ENCODE measurements at regions not wholly inside any gene's neighbourhood (a gene's known extent, or its start where the extent isn't known, plus 50 kb on each side); places are given as distances from the start of the nearest gene placed in this dataset.

- Histone ChIP-seq H3K9ac (ENCODE audit: low read length) (no peak overlapping the region), H3K79me2 (ENCODE audit: insufficient read depth, low read length) (no peaks in the 10 kb centered on the region), H3K4me1 (ENCODE audit: control insufficient read depth in 1 of 2, insufficient read depth in 2 of 2, low read length in 2 of 2) (no peaks in the 10 kb centered on the region), H3K36me3 (ENCODE audit: control insufficient read depth in 1 of 2, insufficient read depth in 2 of 2, low read length in 2 of 2) (no peaks in the 10 kb centered on the region), H4K20me1 (ENCODE audit: insufficient read depth) (no peaks in the 10 kb centered on the region), H3K4me2 (ENCODE audit: low read length) (no peak overlapping the region), H3K9me2 (ENCODE audit: insufficient read depth) (no peaks in the 10 kb centered on the region), H2AFZ (ENCODE audit: low read depth, low read length, poor library complexity, severe bottlenecking) (peak overlapping the region; percentile 39), H3K9me3 (ENCODE audit: control insufficient read depth in 1 of 2, insufficient read depth in 1 of 2, low read depth in 1 of 2, low read length in 2 of 2) (peaks cover 4 to 8% of the 10 kb centered on the region in 2 experiments; a peak in 1 of 4 replicates), H3K27ac (ENCODE audit: low read depth, low read length) (no peak overlapping the region), H3K27me3 (ENCODE audit: insufficient read depth, low read length) (no peaks in the 10 kb centered on the region), H3K4me3 (replicated peaks in 1 of 2; ENCODE audit: low read depth in 1 of 2, low read length in 2 of 2) (no peak overlapping the region)
- ChIA-PET CTCF (no interaction called here), POLR2A (no interaction called here), RAD21 (ENCODE audit: low non-redundant PET in 1 of 2, low total read pairs in 2 of 2, uncharacterized antibody in 2 of 2, unreplicated experiment in 2 of 2) (no interaction called here)
- no peak for ATAC-seq
- intact Hi-C loops (cut with micrococcal nuclease), result no loop called here
- BruUV-seq (replicated peaks), result no TSS peak
- TF ChIP-seq POLR2A (IDR thresholded peaks at IDR 0.05; ENCODE audit: borderline replicate concordance, extremely low read depth, insufficient read depth, insufficient read length) (no peak), ZNF274 (IDR thresholded peaks at IDR 0.05; ENCODE audit: low read depth, low read length) (no peak), YY1 (IDR thresholded peaks at IDR 0.05; ENCODE audit: extremely low read depth, insufficient replicate concordance, low read depth, low read length) (no peak), REST (IDR thresholded peaks at IDR 0.05; ENCODE audit: low read depth) (no peak), ZFX (IDR thresholded peaks at IDR 0.05) (no peak), MAX (IDR thresholded peaks at IDR 0.05) (no peak), ATF3 (IDR thresholded peaks at IDR 0.05) (no peak), TCF7L2 (IDR thresholded peaks at IDR 0.05; ENCODE audit: borderline replicate concordance, extremely low read depth, insufficient read depth, insufficient read length) (no peak), ZBTB33 (IDR thresholded peaks at IDR 0.05; ENCODE audit: extremely low read depth, insufficient replicate concordance, low read length) (no peak), JUND (IDR thresholded peaks at IDR 0.05) (no peak), CTCF (IDR thresholded peaks at IDR 0.05 in 2 of 3, conservative IDR thresholded peaks at IDR 0.05 in 1 of 3; ENCODE audit: borderline replicate concordance in 1 of 3, insufficient read depth in 1 of 3, low read depth in 2 of 3, low read length in 2 of 3) (no peak), CBX3 (IDR thresholded peaks at IDR 0.05; ENCODE audit: low read depth) (no peak), EZH2phosphoT487 (IDR thresholded peaks at IDR 0.05; ENCODE audit: borderline replicate concordance) (no peak), EZH2 (IDR thresholded peaks at IDR 0.05) (no peak), EGR1 (IDR thresholded peaks at IDR 0.05; ENCODE audit: low read depth) (no peak), CEBPB (IDR thresholded peaks at IDR 0.05; ENCODE audit: low read depth) (no peak), SRF (IDR thresholded peaks at IDR 0.05; ENCODE audit: low read depth) (no peak), POLR2AphosphoS5 (IDR thresholded peaks at IDR 0.05; ENCODE audit: low read depth, low read length) (no peak), SIN3A (IDR thresholded peaks at IDR 0.05; ENCODE audit: low read depth) (no peak)
- no peak for DNase-seq (ENCODE audit: low read depth, low spot score)
Measured at GRCh38 chr2:172672114-172672513, 63.5 kb upstream of the RAPGEF4 start.

Measured in HCT116 (cell line).